ENCODE measurements at regions not wholly inside any gene's neighbourhood (a gene's known extent, or its start where the extent isn't known, plus 50 kb on each side); places are given as distances from the start of the nearest gene placed in this dataset.
"Not testable (repeated sequence)": the region's sequence is repeated elsewhere in the genome, so short reads cannot be mapped to it uniquely, and the experiment has no call there.

- H3K27me3 Mint-ChIP-seq (ENCODE audit: unreplicated experiment): no peaks in the 10 kb centered on the region
- H3K4me1 Mint-ChIP-seq (ENCODE audit: unreplicated experiment): no peaks in the 10 kb centered on the region
- DNase-seq (ENCODE audit: low spot score): no peak
- H3K36me3 Mint-ChIP-seq (ENCODE audit: low read depth, unreplicated experiment): no peaks in the 10 kb centered on the region
- no peaks in the 10 kb centered on the region for H3K9me3 Mint-ChIP-seq (ENCODE audit: unreplicated experiment)
- H3K4me3 Mint-ChIP-seq (ENCODE audit: unreplicated experiment): no peak overlapping the region
- TF ChIP-seq CTCF (IDR thresholded peaks at IDR 0.05; ENCODE audit: unreplicated experiment): no peak
- H3K27ac Mint-ChIP-seq (ENCODE audit: unreplicated experiment): no peak overlapping the region
Measured at GRCh38 chr13:38452656-38453055, 103.0 kb downstream of the UFM1 start.

GRCh38 chr13:38462605-38463004 lies 113.0 kb downstream of the UFM1 start:
- TF ChIP-seq CTCF (IDR thresholded peaks at IDR 0.05; ENCODE audit: unreplicated experiment): no peak
- Mint-ChIP-seq H3K27ac (ENCODE audit: unreplicated experiment) (no peak overlapping the region), H3K36me3 (ENCODE audit: low read depth, unreplicated experiment) (no peaks in the 10 kb centered on the region), H3K4me1 (ENCODE audit: unreplicated experiment) (no peaks in the 10 kb centered on the region), H3K27me3 (ENCODE audit: unreplicated experiment) (peaks cover 2% of the 10 kb centered on the region), H3K4me3 (ENCODE audit: unreplicated experiment) (no peak overlapping the region), H3K9me3 (ENCODE audit: unreplicated experiment) (no peaks in the 10 kb centered on the region)
- DNase-seq (ENCODE audit: low spot score): no peak

- no peak for DNase-seq (ENCODE audit: low spot score)
- Mint-ChIP-seq H3K36me3 (ENCODE audit: low read depth, unreplicated experiment) (no peaks in the 10 kb centered on the region), H3K27ac (ENCODE audit: unreplicated experiment) (no peak overlapping the region), H3K4me1 (ENCODE audit: unreplicated experiment) (no peaks in the 10 kb centered on the region), H3K4me3 (ENCODE audit: unreplicated experiment) (no peak overlapping the region), H3K27me3 (ENCODE audit: unreplicated experiment) (peaks cover 2% of the 10 kb centered on the region), H3K9me3 (ENCODE audit: unreplicated experiment) (no peaks in the 10 kb centered on the region)
- no peak for TF ChIP-seq CTCF (IDR thresholded peaks at IDR 0.05; ENCODE audit: unreplicated experiment)
Measured at GRCh38 chr13:38463048-38463447, 113.4 kb downstream of the UFM1 start.

GRCh38 chr13:38472411-38472810 lies 122.8 kb downstream of the UFM1 start:
- not testable (repeated sequence) for DNase-seq (ENCODE audit: low spot score); H3K27ac Mint-ChIP-seq (ENCODE audit: unreplicated experiment); H3K9me3 Mint-ChIP-seq (ENCODE audit: unreplicated experiment); H3K4me1 Mint-ChIP-seq (ENCODE audit: unreplicated experiment); H3K36me3 Mint-ChIP-seq (ENCODE audit: low read depth, unreplicated experiment); H3K4me3 Mint-ChIP-seq (ENCODE audit: unreplicated experiment); H3K27me3 Mint-ChIP-seq (ENCODE audit: unreplicated experiment)

- Mint-ChIP-seq H3K36me3 (ENCODE audit: low read depth, unreplicated experiment) (no peaks in the 10 kb centered on the region), H3K4me3 (ENCODE audit: unreplicated experiment) (no peak overlapping the region), H3K4me1 (ENCODE audit: unreplicated experiment) (no peaks in the 10 kb centered on the region), H3K9me3 (ENCODE audit: unreplicated experiment) (no peaks in the 10 kb centered on the region), H3K27me3 (ENCODE audit: unreplicated experiment) (peaks cover 2% of the 10 kb centered on the region), H3K27ac (ENCODE audit: unreplicated experiment) (no peak overlapping the region)
- no peak for DNase-seq (ENCODE audit: low spot score)
- no peak for TF ChIP-seq CTCF (IDR thresholded peaks at IDR 0.05; ENCODE audit: unreplicated experiment)
Measured at GRCh38 chr13:38473305-38473704, 123.7 kb downstream of the UFM1 start.

GRCh38 chr13:38477676-38478075 lies 128.0 kb downstream of the UFM1 start:
- Mint-ChIP-seq H3K9me3 (ENCODE audit: unreplicated experiment) (no peaks in the 10 kb centered on the region), H3K4me3 (ENCODE audit: unreplicated experiment) (no peak overlapping the region), H3K27me3 (ENCODE audit: unreplicated experiment) (peaks cover 2% of the 10 kb centered on the region), H3K27ac (ENCODE audit: unreplicated experiment) (no peak overlapping the region), H3K36me3 (ENCODE audit: low read depth, unreplicated experiment) (no peaks in the 10 kb centered on the region), H3K4me1 (ENCODE audit: unreplicated experiment) (no peaks in the 10 kb centered on the region)
- no peak for TF ChIP-seq CTCF (IDR thresholded peaks at IDR 0.05; ENCODE audit: unreplicated experiment)
- no peak for DNase-seq (ENCODE audit: low spot score)
